ENCODE measurements at regions not wholly inside any gene's neighbourhood (a gene's known extent, or its start where the extent isn't known, plus 50 kb on each side); places are given as distances from the start of the nearest gene placed in this dataset.

DNA sequence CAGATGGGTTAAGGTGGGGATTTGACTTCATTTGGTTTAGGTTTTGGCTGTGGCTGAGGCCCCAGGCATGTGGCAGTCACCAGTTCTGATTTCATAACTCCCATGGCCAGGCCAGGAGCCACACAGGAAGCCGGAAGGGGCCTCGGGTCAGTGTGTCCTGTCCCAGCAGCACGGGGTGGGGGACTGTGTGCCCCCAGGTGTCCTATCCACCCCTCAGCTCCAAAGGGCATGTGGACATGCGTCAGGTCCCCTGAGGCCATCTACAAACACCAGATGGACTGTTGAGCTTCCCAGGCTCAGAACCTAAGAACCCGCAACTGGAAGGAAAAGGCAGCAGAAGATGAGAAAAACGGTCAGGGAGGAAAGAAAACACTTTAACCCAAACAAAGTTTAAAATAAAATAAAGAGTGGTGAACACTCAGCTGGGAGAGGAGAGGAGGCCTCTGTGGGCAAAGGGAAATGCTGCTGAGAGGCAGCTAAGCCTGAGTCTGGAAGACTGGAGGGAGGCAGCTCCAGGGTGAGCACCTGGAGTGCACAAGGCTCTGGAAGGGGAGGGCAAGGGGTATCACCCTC, 260.8 kb downstream of the AUH start:
- 58% methylated on average over 3 of the region's 6 CpGs for WGBS (ENCODE audit: insufficient coverage)

More for the DNA sequence above, 260.8 kb downstream of the AUH start:
- ATAC-seq (ENCODE audit: low read depth) (no peak), DNase-seq (no peak)
- POLR2A ChIA-PET = no interaction called here
- Histone ChIP-seq H3K36me3 (replicated peaks in 1 of 2; ENCODE audit: control extremely low read depth in 1 of 2, control insufficient read depth in 1 of 2, extremely low read depth in 1 of 2, insufficient read depth in 2 of 2, low read length in 1 of 2) (no peaks in the 10 kb centered on the region), H3K79me2 (ENCODE audit: control insufficient read depth, insufficient read depth, low read length) (no peaks in the 10 kb centered on the region), H3K27ac (ENCODE audit: low read length in 2 of 2) (no peak overlapping the region), H3K9me3 (ENCODE audit: control extremely low read depth in 1 of 3, control insufficient read depth in 2 of 3, insufficient read depth in 1 of 3, low read length in 2 of 3) (peaks cover 0 to 5% (median 0%) of the 10 kb centered on the region in 3 donors), H2AFZ (ENCODE audit: insufficient read depth, low read depth, low read length, poor library complexity, severe bottlenecking) (no peak overlapping the region), H3K4me1 (ENCODE audit: control insufficient read depth in 2 of 2, insufficient read depth in 2 of 2, low read length in 2 of 2) (peaks cover 19 to 25% of the 10 kb centered on the region in 2 donors), H3K4me2 (replicated peaks; ENCODE audit: low read depth, low read length, poor library complexity, severe bottlenecking) (no peak overlapping the region), H3K4me3 (ENCODE audit: control extremely low read depth in 1 of 5, extremely low read depth in 1 of 5, insufficient read depth in 1 of 5, low read depth in 2 of 5, low read length in 4 of 5) (no peak overlapping the region), H3K27me3 (replicated peaks in 1 of 4; ENCODE audit: control extremely low read depth in 1 of 4, control insufficient read depth in 3 of 4, insufficient read depth in 4 of 4, low read length in 3 of 4) (no peaks in the 10 kb centered on the region), H4K20me1 (ENCODE audit: control insufficient read depth, insufficient read depth, low read length, poor library complexity, severe bottlenecking) (no peaks in the 10 kb centered on the region), H3K9ac (ENCODE audit: low read length) (no peak overlapping the region)
- H3K27me3 Mint-ChIP-seq = peaks cover 8% of the 10 kb centered on the region
- no peak for TF ChIP-seq EZH2 (IDR thresholded peaks at IDR 0.05; ENCODE audit: borderline replicate concordance, insufficient read depth, low read depth, low read length, poor library complexity, severe bottlenecking)
- TF ChIP-seq CTCF (IDR thresholded peaks at IDR 0.05) = no peak
- intact Hi-C loops (cut with micrococcal nuclease) = no loop called here
- H3K4me1 Mint-ChIP-seq = peaks cover 19% of the 10 kb centered on the region
- H3K4me3 Mint-ChIP-seq = no peak overlapping the region
- no peaks in the 10 kb centered on the region for H3K9me3 Mint-ChIP-seq (ENCODE audit: insufficient read depth)
- H3K27ac Mint-ChIP-seq = no peak overlapping the region
- CTCF ChIA-PET = no interaction called here
